ENCODE measurements at regions not wholly inside any gene's neighbourhood (a gene's known extent, or its start where the extent isn't known, plus 50 kb on each side); places are given as distances from the start of the nearest gene placed in this dataset.

DNA sequence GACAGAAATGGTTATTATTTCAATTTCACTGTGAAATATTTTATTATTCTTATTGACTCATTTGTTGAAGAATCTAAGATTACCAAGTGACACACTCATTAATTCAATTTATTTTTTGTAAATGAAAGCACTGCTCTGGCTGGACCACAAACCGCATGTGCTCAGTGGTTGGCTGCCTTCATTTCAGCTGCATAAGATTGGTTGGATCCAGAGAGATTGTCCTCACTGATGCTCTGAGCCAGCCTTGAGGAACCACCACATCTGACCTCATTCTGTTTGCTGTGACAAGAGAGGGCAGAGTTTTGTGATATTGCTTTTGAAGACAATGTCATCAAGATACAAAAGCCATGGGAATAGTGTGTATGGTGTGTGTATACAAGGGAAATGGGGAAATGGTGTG is 192.1 kb downstream of the CYRIA start:
- DNase-seq, result no peak
- no peak overlapping the region for H3K27ac ChIP-seq (ENCODE audit: insufficient read length, low read depth, low read length)
- no peak overlapping the region for H3K18ac ChIP-seq (ENCODE audit: insufficient read length, low read depth, low read length)
- Mint-ChIP-seq H3K27ac (peak overlapping the region in 1 of 3 experiments; percentile 54; a peak in 1 of 7 replicates), H3K27me3 (ENCODE audit: low read depth) (no peaks in the 10 kb centered on the region; the same call in none of the 2 replicates), H3K4me3 (no peak overlapping the region), H3K9me3 (no peaks in the 10 kb centered on the region), H3K4me1 (no peaks in the 10 kb centered on the region), H3K36me3 (ENCODE audit: insufficient read depth in 1 of 3, low read depth in 3 of 3) (no peaks in the 10 kb centered on the region)
- no peak overlapping the region for H3T11ph ChIP-seq (ENCODE audit: low read length)
- H2BK20ac ChIP-seq (ENCODE audit: low read depth, low read length, poor library complexity, severe bottlenecking), result no peak overlapping the region
- H3K9me3 ChIP-seq (ENCODE audit: control insufficient read depth, low read depth, low read length), result no peaks in the 10 kb centered on the region
- no peak overlapping the region for H3K4me2 ChIP-seq (ENCODE audit: insufficient read depth, insufficient read length, low read length)
- H3K9ac ChIP-seq (ENCODE audit: extremely low read depth, insufficient read length, low read length), result no peak overlapping the region
- no peak overlapping the region for H4K8ac ChIP-seq (replicated peaks; ENCODE audit: insufficient read length, low read depth, low read length)
- no peak overlapping the region for H2BK120ac ChIP-seq (ENCODE audit: low read depth, low read length, poor library complexity, severe bottlenecking)
- no peak overlapping the region for H2BK12ac ChIP-seq (ENCODE audit: insufficient read length, low read depth, low read length)
- H3K4ac ChIP-seq (ENCODE audit: low read depth, low read length), result no peak overlapping the region
- H4K5ac ChIP-seq (ENCODE audit: insufficient read length, low read depth, low read length), result no peak overlapping the region
- TF ChIP-seq, protein P1, sequence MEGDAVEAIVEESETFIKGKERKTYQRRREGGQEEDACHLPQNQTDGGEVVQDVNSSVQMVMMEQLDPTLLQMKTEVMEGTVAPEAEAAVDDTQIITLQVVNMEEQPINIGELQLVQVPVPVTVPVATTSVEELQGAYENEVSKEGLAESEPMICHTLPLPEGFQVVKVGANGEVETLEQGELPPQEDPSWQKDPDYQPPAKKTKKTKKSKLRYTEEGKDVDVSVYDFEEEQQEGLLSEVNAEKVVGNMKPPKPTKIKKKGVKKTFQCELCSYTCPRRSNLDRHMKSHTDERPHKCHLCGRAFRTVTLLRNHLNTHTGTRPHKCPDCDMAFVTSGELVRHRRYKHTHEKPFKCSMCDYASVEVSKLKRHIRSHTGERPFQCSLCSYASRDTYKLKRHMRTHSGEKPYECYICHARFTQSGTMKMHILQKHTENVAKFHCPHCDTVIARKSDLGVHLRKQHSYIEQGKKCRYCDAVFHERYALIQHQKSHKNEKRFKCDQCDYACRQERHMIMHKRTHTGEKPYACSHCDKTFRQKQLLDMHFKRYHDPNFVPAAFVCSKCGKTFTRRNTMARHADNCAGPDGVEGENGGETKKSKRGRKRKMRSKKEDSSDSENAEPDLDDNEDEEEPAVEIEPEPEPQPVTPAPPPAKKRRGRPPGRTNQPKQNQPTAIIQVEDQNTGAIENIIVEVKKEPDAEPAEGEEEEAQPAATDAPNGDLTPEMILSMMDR (conservative IDR thresholded peaks at IDR 0.05), result no peak
- no peaks in the 10 kb centered on the region for H3K27me3 ChIP-seq (ENCODE audit: insufficient read depth, low read length)
- no peak overlapping the region for H4K91ac ChIP-seq (ENCODE audit: insufficient read length, low read depth, low read length)
- H2AK5ac ChIP-seq (ENCODE audit: insufficient read length, low read length), result no peak overlapping the region
- H4K20me1 ChIP-seq (ENCODE audit: control insufficient read depth, insufficient read depth, insufficient read length), result no peaks in the 10 kb centered on the region
- H3K14ac ChIP-seq (ENCODE audit: insufficient read depth, low read length), result no peak overlapping the region
- H2BK5ac ChIP-seq (ENCODE audit: insufficient read length, low read length), result no peak overlapping the region
- H3K23me2 ChIP-seq (ENCODE audit: insufficient read length, low read depth, low read length, poor library complexity, severe bottlenecking), result no peaks in the 10 kb centered on the region
- no peak overlapping the region for H3K23ac ChIP-seq (ENCODE audit: insufficient read length, low read depth, low read length)
- H3K56ac ChIP-seq (ENCODE audit: insufficient read length, low read depth, low read length), result no peak overlapping the region
- no CpG with 5 or more reads among the region's 1 CpG for WGBS (ENCODE audit: extremely low coverage, insufficient read length, low lambda C conversion rate)
- no peaks in the 10 kb centered on the region for H3K79me2 ChIP-seq (ENCODE audit: insufficient read depth, low read length)
- no peaks in the 10 kb centered on the region; the same call in 1 of the 2 replicates for H3K4me1 ChIP-seq (ENCODE audit: insufficient read depth, low read length)
- no peaks in the 10 kb centered on the region for H3K79me1 ChIP-seq (ENCODE audit: insufficient read depth, low read depth, low read length, poor library complexity, severe bottlenecking)
- no peak overlapping the region for H2AFZ ChIP-seq (ENCODE audit: low read length)
- H2BK15ac ChIP-seq (ENCODE audit: low read depth, low read length), result no peak overlapping the region

All from H9 (cell line).